Smooth muscle cell (in vitro differentiated cells): ENCODE measurements at regions not wholly inside any gene's neighbourhood (a gene's known extent, or its start where the extent isn't known, plus 50 kb on each side); places are given as distances from the start of the nearest gene placed in this dataset.

Experiments used
- DNase-seq: peaks from one replicate; lab custom pipeline; 2025; ENCODE audit not compliant: unreplicated experiment; lab: John Stamatoyannopoulos, UW
- H2AFZ ChIP-seq: fragments of 200-600 bp; sonication (generic); 2 replicates; pipeline ENCODE4 v1.6.0; 2016; ENCODE audit warnings: antibody characterized with exemption, low read depth, mild to moderate bottlenecking
- H3F3A ChIP-seq: fragments of 200-600 bp; sonication (generic); 2 replicates; pipeline ENCODE4 v1.6.0; 2017; ENCODE audit warnings: antibody characterized with exemption, low read depth
- H3K27ac ChIP-seq: fragments of 200-600 bp; sonication (generic); 2 replicates; pipeline ENCODE4 v1.5.1; 2016; ENCODE audit warnings: low read depth, mild to moderate bottlenecking
- H3K27me3 ChIP-seq: fragments of 200-600 bp; sonication (generic); 2 replicates; pipeline ENCODE4 v1.6.1; 2016; ENCODE audit warnings: low read depth, mild to moderate bottlenecking
- H3K36me3 ChIP-seq: fragments of 200-600 bp; sonication (generic); 2 replicates; pipeline ENCODE4 v1.5.1; 2016; ENCODE audit warnings: low read depth
- H3K4me1 ChIP-seq: fragments of 200-600 bp; sonication (generic); 2 replicates; pipeline ENCODE4 v1.5.1; 2016; ENCODE audit warnings: low read depth
- H3K4me2 ChIP-seq: fragments of 200-600 bp; sonication (generic); 2 replicates; pipeline ENCODE4 v1.6.0; 2016; ENCODE audit warnings: mild to moderate bottlenecking
- H3K4me3 ChIP-seq: fragments of 200-600 bp; sonication (generic); 2 replicates; pipeline ENCODE4 v1.5.1; 2016; ENCODE audit warnings: mild to moderate bottlenecking
- H3K79me2 ChIP-seq: fragments of 200-600 bp; sonication (generic); 2 replicates; pipeline ENCODE4 v1.6.0; 2016; ENCODE audit warnings: low read depth, mild to moderate bottlenecking
- H3K9ac ChIP-seq: fragments of 200-600 bp; sonication (generic); 2 replicates; pipeline ENCODE4 v1.6.0; 2016; ENCODE audit warnings: low read depth
- H3K9me3 ChIP-seq: fragments of 200-600 bp; sonication (generic); replicated peaks from 2 replicates; pipeline ENCODE4 v1.5.1; 2016; ENCODE audit warnings: low read depth
- H4K20me1 ChIP-seq: fragments of 200-600 bp; sonication (generic); 2 replicates; pipeline ENCODE4 v1.6.0; 2016; ENCODE audit warnings: low read depth
- CTCF ChIP-seq: fragments of 200-600 bp; sonication (generic); IDR thresholded peaks from 2 replicates; pipeline ENCODE4 v1.5.1; 2017; ENCODE audit warnings: borderline replicate concordance, mild to moderate bottlenecking, antibody characterized with exemption; ENCODE audit not compliant: insufficient read depth, poor library complexity, severe bottlenecking
- WGBS: methylation state at CpG from one replicate; pipeline ENCODE4 v1.1.7; 2016; ENCODE audit warnings: low lambda C conversion rate; 5-methylcytosine and 5-hydroxymethylcytosine counted together

GRCh38 chr2:8437228-8437948, 244.5 kb upstream of the ID2 start:
- no peak overlapping the region for H3K4me2 ChIP-seq
- no peaks in the 10 kb centered on the region for H4K20me1 ChIP-seq
- H3K9ac ChIP-seq, result no peak overlapping the region
- no peaks in the 10 kb centered on the region for H3K9me3 ChIP-seq
- no peaks in the 10 kb centered on the region for H3F3A ChIP-seq
- no peaks in the 10 kb centered on the region for H3K36me3 ChIP-seq
- no peaks in the 10 kb centered on the region for H3K4me1 ChIP-seq
- WGBS, result 87% methylated on average over 9 of the region's 9 CpGs
- H3K4me3 ChIP-seq, result no peak overlapping the region
- no peak for DNase-seq
- H3K27me3 ChIP-seq, result no peaks in the 10 kb centered on the region
- H3K79me2 ChIP-seq, result no peaks in the 10 kb centered on the region
- TF ChIP-seq CTCF, result no peak
- no peak overlapping the region for H2AFZ ChIP-seq
- no peak overlapping the region for H3K27ac ChIP-seq

- no peak for TF ChIP-seq CTCF
- no peak for DNase-seq
- H3K79me2 ChIP-seq, result no peaks in the 10 kb centered on the region
- no peaks in the 10 kb centered on the region for H3F3A ChIP-seq
- no peak overlapping the region for H3K4me2 ChIP-seq
- WGBS, result 78% methylated on average over 5 of the region's 5 CpGs
- no peaks in the 10 kb centered on the region for H4K20me1 ChIP-seq
- H3K4me1 ChIP-seq, result no peaks in the 10 kb centered on the region
- no peak overlapping the region for H3K4me3 ChIP-seq
- H2AFZ ChIP-seq, result no peak overlapping the region
- H3K27ac ChIP-seq, result no peak overlapping the region
- no peaks in the 10 kb centered on the region for H3K27me3 ChIP-seq
- H3K9me3 ChIP-seq, result no peaks in the 10 kb centered on the region
- no peaks in the 10 kb centered on the region for H3K36me3 ChIP-seq
- H3K9ac ChIP-seq, result no peak overlapping the region
Observed at GRCh38 chr2:8437949-8438400, 243.9 kb upstream of the ID2 start.

- no peak overlapping the region for H3K4me3 ChIP-seq
- H3F3A ChIP-seq, result no peaks in the 10 kb centered on the region
- H3K4me1 ChIP-seq, result no peaks in the 10 kb centered on the region
- no peaks in the 10 kb centered on the region for H3K27me3 ChIP-seq
- no peak overlapping the region for H3K27ac ChIP-seq
- H3K4me2 ChIP-seq, result no peak overlapping the region
- WGBS, result 96% methylated on average over 3 of the region's 3 CpGs
- TF ChIP-seq CTCF, result no peak
- H3K36me3 ChIP-seq, result no peaks in the 10 kb centered on the region
- H2AFZ ChIP-seq, result no peak overlapping the region
- DNase-seq, result no peak
- no peaks in the 10 kb centered on the region for H3K79me2 ChIP-seq
- no peaks in the 10 kb centered on the region for H4K20me1 ChIP-seq
- H3K9me3 ChIP-seq, result no peaks in the 10 kb centered on the region
- H3K9ac ChIP-seq, result no peak overlapping the region
Observed at GRCh38 chr2:8438476-8438875, 243.4 kb upstream of the ID2 start.

- Histone ChIP-seq H3K4me3 (no peak overlapping the region), H3K79me2 (no peaks in the 10 kb centered on the region), H3K27me3 (no peaks in the 10 kb centered on the region), H3K9ac (no peak overlapping the region), H4K20me1 (no peaks in the 10 kb centered on the region), H3K36me3 (no peaks in the 10 kb centered on the region), H3K4me2 (no peak overlapping the region), H3F3A (no peaks in the 10 kb centered on the region), H3K27ac (no peak overlapping the region), H2AFZ (no peak overlapping the region), H3K9me3 (no peaks in the 10 kb centered on the region), H3K4me1 (no peaks in the 10 kb centered on the region)
- 92% methylated on average over 7 of the region's 7 CpGs for WGBS
- TF ChIP-seq CTCF, result no peak
- DNase-seq, result no peak
Observed at GRCh38 chr2:8438996-8439395, 242.9 kb upstream of the ID2 start.
